Adrenal gland (tissue), 5 donors: ENCODE measurements at regions not wholly inside any gene's neighbourhood (a gene's known extent, or its start where the extent isn't known, plus 50 kb on each side); places are given as distances from the start of the nearest gene placed in this dataset.

Experiments used
- POLR2A ChIP-seq, 2 donors: fragments of 450-650 bp; IDR thresholded peaks; one replicate each; pipeline ENCODE4 v1.6.1; 2017; ENCODE audit warnings: antibody characterized with exemption in 2 of 2, mild to moderate bottlenecking in 2 of 2, moderate library complexity in 1 of 2
- TF ChIP-seq, protein P1 (sequence below), 6 experiments: fragments of 450-650 bp in 4 of 6; fragments of 200-600 bp in 2 of 6; sonication (generic) in 1 of 6; IDR thresholded peaks; 1 replicate in 5 of 6; 2 replicates in 1 of 6; pipeline versions ENCODE4 v1.5.1 to v1.8.0; 2016 to 2021; ENCODE audit warnings: antibody characterized with exemption in 6 of 6, mild to moderate bottlenecking in 2 of 6, moderate library complexity in 1 of 6
- donor health status: DM: no; HTN: no; CAD: no.

- TF ChIP-seq, protein P1, sequence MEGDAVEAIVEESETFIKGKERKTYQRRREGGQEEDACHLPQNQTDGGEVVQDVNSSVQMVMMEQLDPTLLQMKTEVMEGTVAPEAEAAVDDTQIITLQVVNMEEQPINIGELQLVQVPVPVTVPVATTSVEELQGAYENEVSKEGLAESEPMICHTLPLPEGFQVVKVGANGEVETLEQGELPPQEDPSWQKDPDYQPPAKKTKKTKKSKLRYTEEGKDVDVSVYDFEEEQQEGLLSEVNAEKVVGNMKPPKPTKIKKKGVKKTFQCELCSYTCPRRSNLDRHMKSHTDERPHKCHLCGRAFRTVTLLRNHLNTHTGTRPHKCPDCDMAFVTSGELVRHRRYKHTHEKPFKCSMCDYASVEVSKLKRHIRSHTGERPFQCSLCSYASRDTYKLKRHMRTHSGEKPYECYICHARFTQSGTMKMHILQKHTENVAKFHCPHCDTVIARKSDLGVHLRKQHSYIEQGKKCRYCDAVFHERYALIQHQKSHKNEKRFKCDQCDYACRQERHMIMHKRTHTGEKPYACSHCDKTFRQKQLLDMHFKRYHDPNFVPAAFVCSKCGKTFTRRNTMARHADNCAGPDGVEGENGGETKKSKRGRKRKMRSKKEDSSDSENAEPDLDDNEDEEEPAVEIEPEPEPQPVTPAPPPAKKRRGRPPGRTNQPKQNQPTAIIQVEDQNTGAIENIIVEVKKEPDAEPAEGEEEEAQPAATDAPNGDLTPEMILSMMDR (IDR thresholded peaks at IDR 0.05): no peak
- no peak for TF ChIP-seq POLR2A (IDR thresholded peaks at IDR 0.05)
These were observed 374.4 kb upstream of the PRMT6 start for GRCh38 chr1:106681939-106682522.
